GM21737 (cell line): ENCODE measurements at regions not wholly inside any gene's neighbourhood (a gene's known extent, or its start where the extent isn't known, plus 50 kb on each side); places are given as distances from the start of the nearest gene placed in this dataset.

Experiments
- ATAC-seq: cut with Tn5 transposase; IDR thresholded peaks from one replicate; pipeline ENCODE4 v1.9.1; 2021; ENCODE audit warnings: mild to moderate bottlenecking, moderate library complexity; ENCODE audit not compliant: unreplicated experiment

GRCh38 chr1:201762381-201762780 lies 66.6 kb upstream of the IPO9 start:
- ATAC-seq = no peak

- no peak for ATAC-seq
Measured at GRCh38 chr1:201763455-201764140, 65.4 kb upstream of the IPO9 start.

DNA sequence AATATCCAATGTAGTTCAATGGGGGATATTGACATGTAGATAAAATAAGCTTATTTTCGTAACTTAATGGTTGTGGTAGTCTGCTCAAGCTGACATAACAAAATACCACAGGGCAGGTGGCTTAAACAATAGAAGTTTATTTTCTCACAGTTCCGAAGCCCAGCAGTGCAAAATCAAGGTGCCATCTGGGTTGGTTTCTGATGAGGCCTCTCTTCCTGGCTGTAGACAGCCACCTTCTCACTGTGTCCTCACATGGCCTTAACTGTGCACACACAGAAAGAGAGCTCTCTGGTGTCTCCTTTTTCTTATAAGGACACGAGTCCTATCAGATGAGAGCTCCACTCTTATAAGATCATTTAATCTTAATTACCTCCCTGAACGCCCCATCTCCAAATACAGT lies 64.8 kb upstream of the IPO9 start:
- no peak for ATAC-seq

- ATAC-seq = no peak
Measured at GRCh38 chr1:201764579-201764978, 64.4 kb upstream of the IPO9 start.

GRCh38 chr1:201766131-201766866 lies 62.7 kb upstream of the IPO9 start:
- ATAC-seq = no peak

GRCh38 chr1:201767339-201767738 lies 61.6 kb upstream of the IPO9 start:
- no peak for ATAC-seq

DNA sequence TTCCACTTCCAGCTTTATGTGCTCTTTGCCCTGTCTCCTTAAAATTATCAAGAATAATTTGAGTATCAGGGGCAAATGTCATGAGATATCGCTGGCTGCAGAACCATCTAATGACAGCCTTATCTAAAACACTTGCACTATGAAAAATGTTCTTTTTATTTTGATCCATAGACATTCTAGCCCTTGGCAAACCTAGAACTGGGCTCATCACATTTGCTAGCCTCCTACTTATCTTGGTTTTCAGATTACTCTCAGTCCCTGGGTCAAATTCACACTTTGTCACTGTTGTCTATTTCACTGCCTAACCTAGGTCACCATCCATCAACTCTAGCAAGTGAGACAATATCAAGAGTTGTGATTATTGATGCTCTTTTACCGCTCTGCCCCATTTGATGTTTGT lies 59.9 kb upstream of the IPO9 start:
- no peak for ATAC-seq

- ATAC-seq = no peak
Measured at GRCh38 chr1:201769966-201770365, 59.0 kb upstream of the IPO9 start.

DNA sequence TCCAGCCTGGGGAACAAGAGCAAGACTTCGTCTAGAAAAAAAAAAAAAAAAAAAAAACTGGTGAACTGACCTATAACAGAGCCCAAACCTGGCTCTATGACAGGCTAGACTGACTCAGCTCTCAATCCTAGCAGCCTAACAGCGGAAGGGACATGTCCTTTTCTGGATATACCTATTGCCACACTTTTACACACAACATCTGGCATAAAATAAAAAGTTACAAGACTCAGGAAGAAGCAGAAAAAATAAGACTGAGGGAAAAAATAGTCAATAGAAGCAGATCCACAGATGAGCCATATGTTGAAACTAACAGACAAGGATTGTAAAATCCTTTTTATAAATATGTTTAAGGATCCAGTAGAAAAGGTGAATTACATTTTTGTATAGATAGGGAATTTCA lies 57.5 kb upstream of the IPO9 start:
- ATAC-seq = no peak

DNA sequence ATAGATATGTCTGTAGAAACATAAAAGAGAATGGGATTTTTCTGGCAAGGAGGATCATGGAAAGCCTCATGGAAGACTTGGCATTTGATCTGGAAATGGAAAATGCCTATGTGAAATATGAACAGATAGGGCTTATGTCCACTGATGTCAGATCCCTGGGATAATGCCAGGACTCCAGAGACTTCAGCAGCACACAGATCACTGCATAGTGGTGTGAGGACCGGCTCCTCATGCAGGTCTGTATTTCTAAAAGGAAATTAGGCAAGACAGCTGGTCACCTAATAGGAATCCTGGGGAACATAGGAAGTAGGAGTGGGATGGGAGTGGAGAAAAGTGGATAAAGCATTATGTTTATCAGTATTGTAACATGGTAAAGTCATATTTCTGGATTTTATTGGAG lies 56.8 kb upstream of the IPO9 start:
- no peak for ATAC-seq

DNA sequence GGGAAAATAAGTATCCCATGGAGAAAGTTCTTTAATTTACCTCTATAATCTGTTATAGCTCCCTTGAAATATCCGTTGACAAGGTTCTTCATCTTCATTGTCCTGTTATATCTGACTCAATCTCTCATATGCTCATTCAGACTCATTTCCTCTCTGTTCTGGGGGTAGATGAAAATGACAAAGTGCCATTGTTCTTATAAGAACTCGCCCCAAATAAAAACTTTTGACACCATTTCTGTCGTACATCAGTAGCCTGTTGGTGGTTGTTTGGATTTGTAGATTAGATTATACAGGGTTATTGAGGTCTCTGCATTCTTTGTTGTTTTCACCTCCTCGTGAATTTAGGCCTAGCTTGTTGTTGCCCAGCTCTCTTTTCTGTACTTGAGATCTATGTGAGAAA lies 55.2 kb upstream of the IPO9 start:
- ATAC-seq = no peak

DNA sequence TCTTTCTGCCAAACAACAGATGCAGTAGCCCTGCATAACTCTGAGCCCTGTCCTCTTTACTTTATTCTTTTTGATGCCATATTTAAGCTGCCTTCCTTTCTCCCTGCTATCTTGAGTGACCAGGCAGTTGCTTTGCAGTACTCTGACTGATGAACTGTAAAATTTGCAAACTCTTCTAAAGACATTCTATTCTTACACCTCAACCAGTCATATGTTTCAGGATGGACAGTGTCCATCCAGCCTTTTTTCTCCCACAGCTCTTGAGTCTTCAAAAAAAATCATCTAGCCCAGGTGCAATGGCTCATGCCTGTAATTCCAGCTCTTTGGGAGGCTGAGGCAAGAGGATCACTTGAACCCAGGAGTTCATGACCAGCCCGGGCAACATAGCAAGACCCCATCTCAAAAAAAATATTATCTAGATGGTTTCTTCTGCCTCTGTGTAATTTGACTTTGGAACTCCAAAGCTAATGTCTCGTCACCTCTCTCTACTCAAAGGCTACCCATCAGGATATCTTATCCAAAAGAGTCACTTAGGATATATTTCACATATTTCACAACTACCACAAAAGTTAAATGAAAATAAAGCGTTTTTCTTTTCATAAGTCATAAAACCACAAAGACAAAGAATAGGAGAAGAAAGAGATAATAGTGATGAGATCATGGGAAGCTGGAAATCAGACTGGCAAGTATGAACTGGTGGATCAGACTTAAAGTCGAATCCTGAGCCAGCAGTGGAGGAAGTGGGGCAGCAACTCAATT lies 54.6 kb upstream of the IPO9 start:
- no peak for ATAC-seq

- ATAC-seq = no peak
Measured at GRCh38 chr1:201774983-201775344, 54.0 kb upstream of the IPO9 start.

DNA sequence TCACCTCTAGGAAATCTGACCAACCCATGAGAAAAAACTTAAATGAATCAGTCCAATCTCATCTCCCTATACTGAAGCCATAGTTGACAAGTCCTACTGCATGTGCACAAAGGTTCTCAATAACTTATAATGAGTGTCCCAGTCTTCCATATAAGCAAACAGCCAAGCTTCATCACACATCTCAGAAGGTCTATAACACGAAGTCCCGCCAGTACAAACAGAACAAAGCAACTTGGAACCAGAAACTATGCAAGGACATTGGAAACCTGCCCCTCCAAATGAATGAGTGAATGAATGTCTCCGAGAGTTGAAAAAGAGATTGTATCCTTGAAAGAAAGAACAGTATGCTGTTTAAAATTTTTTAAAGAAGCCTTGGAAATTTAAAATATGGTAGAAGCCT lies 53.6 kb upstream of the IPO9 start:
- ATAC-seq = no peak

- no peak for ATAC-seq
Measured at GRCh38 chr1:201778279-201779065, 50.5 kb upstream of the IPO9 start.
